ENCODE measurements at regions not wholly inside any gene's neighbourhood (a gene's known extent, or its start where the extent isn't known, plus 50 kb on each side); places are given as distances from the start of the nearest gene placed in this dataset.
"Not testable (repeated sequence)": the region's sequence is repeated elsewhere in the genome, so short reads cannot be mapped to it uniquely, and the experiment has no call there.

GRCh38 chr13:44680746-44681355 lies 104.7 kb upstream of the TSC22D1 start:
- no peak overlapping the region for H3K4me3 ChIP-seq (ENCODE audit: low read depth, low read length)
- TF ChIP-seq, protein P1, sequence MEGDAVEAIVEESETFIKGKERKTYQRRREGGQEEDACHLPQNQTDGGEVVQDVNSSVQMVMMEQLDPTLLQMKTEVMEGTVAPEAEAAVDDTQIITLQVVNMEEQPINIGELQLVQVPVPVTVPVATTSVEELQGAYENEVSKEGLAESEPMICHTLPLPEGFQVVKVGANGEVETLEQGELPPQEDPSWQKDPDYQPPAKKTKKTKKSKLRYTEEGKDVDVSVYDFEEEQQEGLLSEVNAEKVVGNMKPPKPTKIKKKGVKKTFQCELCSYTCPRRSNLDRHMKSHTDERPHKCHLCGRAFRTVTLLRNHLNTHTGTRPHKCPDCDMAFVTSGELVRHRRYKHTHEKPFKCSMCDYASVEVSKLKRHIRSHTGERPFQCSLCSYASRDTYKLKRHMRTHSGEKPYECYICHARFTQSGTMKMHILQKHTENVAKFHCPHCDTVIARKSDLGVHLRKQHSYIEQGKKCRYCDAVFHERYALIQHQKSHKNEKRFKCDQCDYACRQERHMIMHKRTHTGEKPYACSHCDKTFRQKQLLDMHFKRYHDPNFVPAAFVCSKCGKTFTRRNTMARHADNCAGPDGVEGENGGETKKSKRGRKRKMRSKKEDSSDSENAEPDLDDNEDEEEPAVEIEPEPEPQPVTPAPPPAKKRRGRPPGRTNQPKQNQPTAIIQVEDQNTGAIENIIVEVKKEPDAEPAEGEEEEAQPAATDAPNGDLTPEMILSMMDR (IDR thresholded peaks at IDR 0.05; ENCODE audit: low read depth, low read length), result no peak

- TF ChIP-seq, protein P1 (IDR thresholded peaks at IDR 0.05; ENCODE audit: low read depth, low read length), result no peak
- no peak overlapping the region for H3K4me3 ChIP-seq (ENCODE audit: low read depth, low read length)
Measured at GRCh38 chr13:44679597-44679996, 103.5 kb upstream of the TSC22D1 start.

- TF ChIP-seq, protein P1 (IDR thresholded peaks at IDR 0.05; ENCODE audit: low read depth, low read length), result no peak
- H3K4me3 ChIP-seq (ENCODE audit: low read depth, low read length), result no peak overlapping the region
Measured at GRCh38 chr13:44678197-44678596, 102.1 kb upstream of the TSC22D1 start.

GRCh38 chr13:44676534-44676933 lies 100.4 kb upstream of the TSC22D1 start:
- TF ChIP-seq, protein P1 (IDR thresholded peaks at IDR 0.05; ENCODE audit: low read depth, low read length), result no peak
- H3K4me3 ChIP-seq (ENCODE audit: low read depth, low read length), result no peak overlapping the region

DNA sequence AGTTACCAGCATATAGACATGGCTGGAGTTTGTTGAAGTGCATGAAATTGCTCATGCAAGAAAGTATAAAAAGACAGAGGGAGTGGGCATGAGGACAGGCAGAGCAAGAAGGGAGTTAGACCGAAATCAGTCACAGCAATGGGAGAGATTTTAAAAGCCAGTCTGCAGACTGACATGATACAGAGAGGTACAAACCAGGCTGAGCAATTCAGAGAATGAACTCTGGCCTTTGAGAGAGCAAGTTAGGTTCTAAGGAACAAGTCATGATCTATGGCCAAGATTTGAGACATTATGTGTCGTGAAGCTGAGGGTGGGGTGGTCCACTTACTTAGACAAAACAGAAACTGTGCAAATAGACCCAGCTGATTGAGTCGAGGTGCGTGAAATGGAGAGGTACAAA lies 93.4 kb upstream of the TSC22D1 start:
- TF ChIP-seq, protein P1 (IDR thresholded peaks at IDR 0.05; ENCODE audit: low read depth, low read length), result no peak
- H3K4me3 ChIP-seq (ENCODE audit: low read depth, low read length), result no peak overlapping the region

GRCh38 chr13:44668688-44669087 lies 92.6 kb upstream of the TSC22D1 start:
- H3K4me3 ChIP-seq (ENCODE audit: low read depth, low read length), result no peak overlapping the region
- TF ChIP-seq, protein P1 (IDR thresholded peaks at IDR 0.05; ENCODE audit: low read depth, low read length), result no peak

GRCh38 chr13:44667943-44668342 lies 91.8 kb upstream of the TSC22D1 start:
- no peak overlapping the region for H3K4me3 ChIP-seq (ENCODE audit: low read depth, low read length)
- TF ChIP-seq, protein P1 (IDR thresholded peaks at IDR 0.05; ENCODE audit: low read depth, low read length), result no peak

- not testable (repeated sequence) for H3K4me3 ChIP-seq (ENCODE audit: low read depth, low read length)
Measured at GRCh38 chr13:44666538-44666937, 90.4 kb upstream of the TSC22D1 start.

Measured in WI38 (cell line).